PC-3 (cell line): ENCODE measurements at regions not wholly inside any gene's neighbourhood (a gene's known extent, or its start where the extent isn't known, plus 50 kb on each side); places are given as distances from the start of the nearest gene placed in this dataset.

ENCODE experiments used
- ATAC-seq: fragments of 200-7000 bp; cut with Tn5 transposase; 2 replicates; pipeline ENCODE4 v1.9.1; 2020; ENCODE audit warnings: mild to moderate bottlenecking, moderate library complexity
- BruUV-seq: library from RNA; stranded (reverse); fragments of 400-500 nt; replicated peaks from 2 replicates; lab custom pipeline; 2021; lab: Mats Ljungman, UMichigan
- CTCF ChIA-PET: fragments of 300-600 bp; sonication (Branson Sonifier 250); formaldehyde crosslinking; loops from one replicate; lab custom pipeline; 2022; ENCODE audit warnings: antibody characterized with exemption; lab: Charles Lee
- POLR2A ChIA-PET: fragments of 300-600 bp; sonication (Branson Sonifier 250); formaldehyde crosslinking; loops from one replicate; lab custom pipeline; 2022; ENCODE audit warnings: antibody characterized with exemption; ENCODE audit not compliant: unreplicated experiment; lab: Charles Lee
- DNase-seq: peaks from one replicate; pipeline ENCODE4 v3.0.0-alpha.2; 2015
- H2AFZ ChIP-seq: fragments of 300-600 bp; sonication (generic); 2 replicates; pipeline ENCODE4 v1.6.0; 2016; ENCODE audit warnings: antibody characterized with exemption, low read length
- H3F3A ChIP-seq: fragments of 300-600 bp; sonication (generic); one replicate; pipeline ENCODE4 v1.6.0; 2017; ENCODE audit warnings: antibody characterized with exemption, low read length, control low read depth, mild to moderate bottlenecking; ENCODE audit not compliant: unreplicated experiment
- H3K27ac ChIP-seq: fragments of 300-600 bp; sonication (generic); 2 replicates; pipeline ENCODE4 v1.5.1; 2016; ENCODE audit warnings: mild to moderate bottlenecking, low read length
- H3K27me3 ChIP-seq: fragments of 300-600 bp; sonication (generic); 2 replicates; pipeline ENCODE4 v1.6.1; 2016; ENCODE audit warnings: low read length, mixed read lengths
- H3K36me3 ChIP-seq: fragments of 300-600 bp; sonication (generic); 2 replicates; pipeline ENCODE4 v1.6.1; 2016; ENCODE audit warnings: low read depth, mixed run types, low read length, mixed read lengths
- H3K4me1 ChIP-seq: fragments of 300-600 bp; sonication (generic); 2 replicates; pipeline ENCODE4 v1.5.1; 2016; ENCODE audit warnings: low read length; ENCODE audit not compliant: insufficient read depth
- H3K4me2 ChIP-seq: fragments of 300-600 bp; sonication (generic); 2 replicates; pipeline ENCODE4 v1.6.0; 2016; ENCODE audit warnings: low read length
- H3K4me3 ChIP-seq: fragments of 300-600 bp; sonication (generic); 2 replicates; pipeline ENCODE4 v1.5.1; 2016; ENCODE audit warnings: mild to moderate bottlenecking, low read length, mixed read lengths
- H3K79me2 ChIP-seq: fragments of 300-600 bp; sonication (generic); 2 replicates; pipeline ENCODE4 v1.6.1; 2017; ENCODE audit warnings: low read length, mixed read lengths
- H3K9ac ChIP-seq: fragments of 300-600 bp; sonication (generic); 2 replicates; pipeline ENCODE4 v1.6.0; 2016; ENCODE audit warnings: mild to moderate bottlenecking, low read length
- H3K9me2 ChIP-seq: fragments of 300-600 bp; sonication (generic); replicated peaks from 2 replicates; pipeline ENCODE4 v1.6.1; 2016; ENCODE audit warnings: mixed run types, low read length, mixed read lengths
- H3K9me3 ChIP-seq: fragments of 300-600 bp; sonication (generic); 2 replicates; pipeline ENCODE4 v1.6.1; 2016; ENCODE audit warnings: low read length, mixed read lengths
- H4K20me1 ChIP-seq: fragments of 300-600 bp; sonication (generic); 2 replicates; pipeline ENCODE4 v1.6.1; 2016; ENCODE audit warnings: low read length, mixed read lengths
- EZH2 ChIP-seq: fragments of 300-600 bp; sonication (generic); IDR thresholded peaks from one replicate; pipeline ENCODE4 v1.6.1; 2017; ENCODE audit warnings: antibody characterized with exemption, mild to moderate bottlenecking, low read length; ENCODE audit not compliant: unreplicated experiment
- EZH2phosphoT487 ChIP-seq: fragments of 300-600 bp; sonication (generic); IDR thresholded peaks from 2 replicates; pipeline ENCODE4 v1.6.1; 2018; ENCODE audit warnings: mild to moderate bottlenecking, antibody characterized with exemption, low read length, borderline replicate concordance
- intact Hi-C: fragments of 100-400 bp; cut with micrococcal nuclease; formaldehyde crosslinking; loops from 2 replicates; pipeline ENCODE4 v1.9.0; 2023
- TF ChIP-seq, protein P1 (sequence below): fragments of 300-600 bp; sonication (generic); conservative IDR thresholded peaks from 2 replicates; pipeline ENCODE4 v1.5.1; 2017; ENCODE audit warnings: antibody characterized with exemption, low read depth, mild to moderate bottlenecking, low read length

DNA sequence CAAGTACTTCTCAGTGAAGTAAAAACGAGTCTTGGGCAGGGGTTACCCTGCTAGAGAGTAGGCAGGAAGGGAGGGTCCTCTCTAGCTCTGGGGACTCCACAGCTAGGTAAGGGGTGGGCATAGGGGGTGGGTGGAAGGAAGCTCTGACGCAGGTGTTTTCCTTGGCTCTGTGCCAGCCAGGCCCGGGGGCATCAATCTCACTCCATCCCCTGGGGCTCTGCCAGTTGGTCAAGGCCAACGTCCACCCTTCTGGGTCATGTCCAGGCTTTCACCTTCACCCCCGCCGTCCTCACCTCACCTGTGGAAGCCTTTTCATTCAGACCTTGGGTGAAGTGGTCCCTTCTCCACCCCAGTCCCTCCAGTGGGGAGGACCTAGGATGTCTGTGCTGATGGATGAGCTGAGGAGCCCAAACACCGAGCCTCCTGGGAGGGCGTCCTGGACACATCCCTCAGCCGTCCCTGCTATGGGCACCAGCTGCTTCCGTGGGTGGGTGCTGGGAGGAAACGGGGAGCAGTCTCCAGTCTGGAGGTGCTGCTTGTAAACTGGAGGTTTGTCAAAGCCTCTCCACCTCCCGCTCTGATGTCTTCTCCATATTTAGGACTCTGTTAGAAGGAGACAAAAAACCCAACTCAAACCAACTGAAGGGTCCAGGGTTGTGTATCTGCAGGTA is 71.5 kb upstream of the SFSWAP start:
- Histone ChIP-seq H3K9ac (no peak overlapping the region), H3K9me3 (no peaks in the 10 kb centered on the region), H3K9me2 (no peaks in the 10 kb centered on the region), H3F3A (no peaks in the 10 kb centered on the region), H3K27ac (no peak overlapping the region), H3K79me2 (no peaks in the 10 kb centered on the region), H2AFZ (no peak overlapping the region), H3K4me3 (no peak overlapping the region), H3K4me1 (no peaks in the 10 kb centered on the region), H3K36me3 (no peaks in the 10 kb centered on the region), H4K20me1 (no peaks in the 10 kb centered on the region), H3K4me2 (no peak overlapping the region), H3K27me3 (peaks cover 47% of the 10 kb centered on the region)
- CTCF ChIA-PET, result no interaction called here
- DNase-seq (no peak), ATAC-seq (no peak)
- BruUV-seq, result no TSS peak
- POLR2A ChIA-PET, result no interaction called here
- intact Hi-C loops, result no loop called here
- TF ChIP-seq EZH2phosphoT487, result no peak
- TF ChIP-seq, protein P1, sequence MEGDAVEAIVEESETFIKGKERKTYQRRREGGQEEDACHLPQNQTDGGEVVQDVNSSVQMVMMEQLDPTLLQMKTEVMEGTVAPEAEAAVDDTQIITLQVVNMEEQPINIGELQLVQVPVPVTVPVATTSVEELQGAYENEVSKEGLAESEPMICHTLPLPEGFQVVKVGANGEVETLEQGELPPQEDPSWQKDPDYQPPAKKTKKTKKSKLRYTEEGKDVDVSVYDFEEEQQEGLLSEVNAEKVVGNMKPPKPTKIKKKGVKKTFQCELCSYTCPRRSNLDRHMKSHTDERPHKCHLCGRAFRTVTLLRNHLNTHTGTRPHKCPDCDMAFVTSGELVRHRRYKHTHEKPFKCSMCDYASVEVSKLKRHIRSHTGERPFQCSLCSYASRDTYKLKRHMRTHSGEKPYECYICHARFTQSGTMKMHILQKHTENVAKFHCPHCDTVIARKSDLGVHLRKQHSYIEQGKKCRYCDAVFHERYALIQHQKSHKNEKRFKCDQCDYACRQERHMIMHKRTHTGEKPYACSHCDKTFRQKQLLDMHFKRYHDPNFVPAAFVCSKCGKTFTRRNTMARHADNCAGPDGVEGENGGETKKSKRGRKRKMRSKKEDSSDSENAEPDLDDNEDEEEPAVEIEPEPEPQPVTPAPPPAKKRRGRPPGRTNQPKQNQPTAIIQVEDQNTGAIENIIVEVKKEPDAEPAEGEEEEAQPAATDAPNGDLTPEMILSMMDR, result no peak

DNA sequence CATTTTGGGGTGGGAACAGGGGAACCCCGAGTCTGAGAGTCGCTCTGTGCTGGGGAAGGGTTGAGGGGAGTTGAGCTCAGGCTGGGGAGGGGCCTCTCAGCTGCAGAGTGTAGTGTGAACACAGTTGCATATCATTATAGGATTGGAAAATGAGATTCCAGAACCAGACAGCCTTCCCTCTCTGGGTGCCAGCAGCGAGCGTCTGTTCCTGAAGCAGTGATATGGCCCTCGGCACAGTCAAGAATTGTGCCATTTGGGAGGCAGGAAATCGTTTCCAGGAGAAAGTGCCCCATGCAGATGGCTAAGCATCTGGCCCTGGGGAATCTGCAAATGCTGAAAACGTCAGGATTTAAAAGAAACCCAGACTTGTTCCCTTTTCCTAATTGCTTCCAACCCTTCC is 70.4 kb upstream of the SFSWAP start:
- POLR2A ChIA-PET, result no interaction called here
- intact Hi-C loops, result no loop called here
- TF ChIP-seq EZH2phosphoT487 (no peak), EZH2 (no peak)
- TF ChIP-seq, protein P1, result no peak
- DNase-seq (no peak), ATAC-seq (no peak)
- CTCF ChIA-PET, result no interaction called here
- Histone ChIP-seq H3F3A (no peaks in the 10 kb centered on the region), H3K27me3 (peaks cover 42% of the 10 kb centered on the region), H3K4me2 (no peak overlapping the region), H3K36me3 (no peaks in the 10 kb centered on the region), H3K4me3 (no peak overlapping the region), H3K27ac (no peak overlapping the region), H3K9me3 (no peaks in the 10 kb centered on the region), H2AFZ (no peak overlapping the region), H3K79me2 (no peaks in the 10 kb centered on the region), H3K9me2 (no peaks in the 10 kb centered on the region), H3K9ac (no peak overlapping the region), H3K4me1 (no peaks in the 10 kb centered on the region), H4K20me1 (no peaks in the 10 kb centered on the region)
- no TSS peak for BruUV-seq

DNA sequence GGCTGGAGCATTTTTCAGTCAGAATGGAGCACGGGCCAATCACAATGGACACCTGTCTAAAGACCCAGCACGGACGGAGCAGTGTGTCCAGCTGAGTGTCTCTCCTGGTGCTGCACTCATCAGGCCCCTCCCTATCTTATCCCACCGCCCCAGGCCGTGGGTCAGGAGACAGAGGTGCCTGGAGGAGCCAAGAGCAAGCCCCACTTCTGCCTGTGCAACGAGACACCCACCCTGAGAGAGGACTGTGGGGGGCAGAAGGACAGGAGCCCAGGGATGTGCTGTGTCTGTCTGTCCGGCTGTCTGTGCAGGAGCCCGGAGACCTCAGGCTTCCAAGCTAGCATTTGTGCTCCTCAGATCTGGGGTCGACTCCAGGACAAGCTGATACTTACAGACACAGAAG is 69.6 kb upstream of the SFSWAP start:
- ChIA-PET CTCF (no interaction called here), POLR2A (no interaction called here)
- no TSS peak for BruUV-seq
- Histone ChIP-seq H3K9ac (no peak overlapping the region), H3K36me3 (no peaks in the 10 kb centered on the region), H3K9me3 (no peaks in the 10 kb centered on the region), H3K9me2 (no peaks in the 10 kb centered on the region), H3K4me2 (no peak overlapping the region), H3K27ac (no peak overlapping the region), H4K20me1 (no peaks in the 10 kb centered on the region), H3K79me2 (no peaks in the 10 kb centered on the region), H3K4me3 (no peak overlapping the region), H2AFZ (no peak overlapping the region), H3K4me1 (no peaks in the 10 kb centered on the region), H3F3A (no peaks in the 10 kb centered on the region), H3K27me3 (peaks cover 34% of the 10 kb centered on the region)
- no peak for TF ChIP-seq EZH2
- TF ChIP-seq, protein P1, result no peak
- no peak for TF ChIP-seq EZH2phosphoT487
- intact Hi-C loops, result no loop called here
- DNase-seq (no peak), ATAC-seq (no peak)
